Epithelial cell of esophagus (primary cell): ENCODE measurements at regions not wholly inside any gene's neighbourhood (a gene's known extent, or its start where the extent isn't known, plus 50 kb on each side); places are given as distances from the start of the nearest gene placed in this dataset.
"Not testable (repeated sequence)": the region's sequence is repeated elsewhere in the genome, so short reads cannot be mapped to it uniquely, and the experiment has no call there.

ENCODE experiments used
- DNase-seq: peaks from one replicate; pipeline ENCODE4 v3.0.0; 2010; ENCODE audit warnings: low read depth
- H3K4me3 ChIP-seq: 2 replicates; pipeline ENCODE4 v1.5.1; 2011; ENCODE audit warnings: mild to moderate bottlenecking, low read length, control low read depth
- TF ChIP-seq, protein P1 (sequence below): IDR thresholded peaks from 2 replicates; pipeline ENCODE4 v1.5.1; 2011; ENCODE audit warnings: low read depth, mild to moderate bottlenecking, low read length, control low read depth, inconsistent platforms; ENCODE audit not compliant: insufficient read depth; ENCODE audit errors: missing control alignments

DNA sequence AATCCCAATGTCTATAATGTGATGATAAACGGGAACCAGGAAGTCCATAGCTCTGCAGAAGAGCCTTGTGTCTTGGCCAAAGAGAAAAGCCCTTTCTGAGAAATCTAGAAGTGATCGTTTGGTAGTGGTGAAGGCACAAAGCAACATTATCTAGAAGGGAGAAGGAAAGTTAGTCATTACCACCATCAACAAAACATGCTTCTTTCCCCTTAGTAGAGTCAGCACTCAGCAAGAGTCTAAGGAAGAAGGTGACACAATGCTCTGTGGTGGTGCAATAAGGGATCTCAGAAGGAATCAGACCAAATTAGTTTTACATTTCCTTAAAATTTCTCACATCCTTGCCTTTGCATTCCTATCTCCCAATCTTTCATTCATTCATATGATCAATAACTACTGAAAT is 134.4 kb upstream of the PRDX6 start:
- TF ChIP-seq, protein P1, sequence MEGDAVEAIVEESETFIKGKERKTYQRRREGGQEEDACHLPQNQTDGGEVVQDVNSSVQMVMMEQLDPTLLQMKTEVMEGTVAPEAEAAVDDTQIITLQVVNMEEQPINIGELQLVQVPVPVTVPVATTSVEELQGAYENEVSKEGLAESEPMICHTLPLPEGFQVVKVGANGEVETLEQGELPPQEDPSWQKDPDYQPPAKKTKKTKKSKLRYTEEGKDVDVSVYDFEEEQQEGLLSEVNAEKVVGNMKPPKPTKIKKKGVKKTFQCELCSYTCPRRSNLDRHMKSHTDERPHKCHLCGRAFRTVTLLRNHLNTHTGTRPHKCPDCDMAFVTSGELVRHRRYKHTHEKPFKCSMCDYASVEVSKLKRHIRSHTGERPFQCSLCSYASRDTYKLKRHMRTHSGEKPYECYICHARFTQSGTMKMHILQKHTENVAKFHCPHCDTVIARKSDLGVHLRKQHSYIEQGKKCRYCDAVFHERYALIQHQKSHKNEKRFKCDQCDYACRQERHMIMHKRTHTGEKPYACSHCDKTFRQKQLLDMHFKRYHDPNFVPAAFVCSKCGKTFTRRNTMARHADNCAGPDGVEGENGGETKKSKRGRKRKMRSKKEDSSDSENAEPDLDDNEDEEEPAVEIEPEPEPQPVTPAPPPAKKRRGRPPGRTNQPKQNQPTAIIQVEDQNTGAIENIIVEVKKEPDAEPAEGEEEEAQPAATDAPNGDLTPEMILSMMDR, result no peak
- H3K4me3 ChIP-seq, result no peak overlapping the region
- no peak for DNase-seq

- no peak overlapping the region for H3K4me3 ChIP-seq
- DNase-seq, result no peak
- TF ChIP-seq, protein P1, result no peak
These were observed 132.9 kb upstream of the PRDX6 start for GRCh38 chr1:173344034-173344743.

GRCh38 chr1:173347282-173347818 is 129.8 kb upstream of the PRDX6 start:
- TF ChIP-seq, protein P1, result no peak
- no peak overlapping the region for H3K4me3 ChIP-seq
- DNase-seq, result no peak

- H3K4me3 ChIP-seq, DNase-seq: not testable (repeated sequence)
These were observed 124.5 kb upstream of the PRDX6 start for GRCh38 chr1:173352635-173353034.

DNA sequence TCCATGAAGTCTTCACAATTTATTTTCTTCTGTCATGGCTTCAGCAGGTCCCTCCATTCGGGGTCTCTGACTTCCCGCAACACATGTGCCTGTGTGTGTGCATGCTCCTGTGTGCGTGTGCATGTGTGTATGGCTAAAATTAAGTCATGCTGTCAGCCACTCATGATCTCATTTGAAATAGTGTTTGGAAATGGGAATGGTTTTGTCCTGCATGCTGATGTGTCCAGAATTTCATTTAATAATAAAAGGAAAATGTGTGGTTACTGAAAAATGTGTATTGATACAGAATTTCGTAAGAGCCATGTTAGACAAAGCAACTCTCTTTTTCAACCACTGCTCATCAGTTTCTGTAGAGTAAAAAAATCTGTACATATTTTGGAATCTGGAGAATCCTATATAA is 123.8 kb upstream of the PRDX6 start:
- DNase-seq, result no peak
- H3K4me3 ChIP-seq, result no peak overlapping the region
- TF ChIP-seq, protein P1, result no peak

GRCh38 chr1:173354937-173355280 is 122.2 kb upstream of the PRDX6 start:
- TF ChIP-seq, protein P1, result no peak
- no peak for DNase-seq
- H3K4me3 ChIP-seq, result no peak overlapping the region

GRCh38 chr1:173355281-173356031 is 121.7 kb upstream of the PRDX6 start:
- DNase-seq, result no peak
- H3K4me3 ChIP-seq, result no peak overlapping the region
- TF ChIP-seq, protein P1, result no peak
